ENCODE measurements at regions not wholly inside any gene's neighbourhood (a gene's known extent, or its start where the extent isn't known, plus 50 kb on each side); places are given as distances from the start of the nearest gene placed in this dataset.

- Histone ChIP-seq H3K27ac (no peak overlapping the region), H3K4me3 (peak overlapping the region; percentile 47 to 64 (median 52))
These were observed 50.7 kb upstream of the PAIP2B start for GRCh38 chr2:71277536-71278103.

- H3K4me3 ChIP-seq = peak overlapping the region; percentile 47 to 64 (median 52)
- H3K27ac ChIP-seq = peak overlapping the region in 3 of 21 experiments; percentile 4 to 58 (median 10)
These were observed 50.2 kb upstream of the PAIP2B start for GRCh38 chr2:71277147-71277475.

DNA sequence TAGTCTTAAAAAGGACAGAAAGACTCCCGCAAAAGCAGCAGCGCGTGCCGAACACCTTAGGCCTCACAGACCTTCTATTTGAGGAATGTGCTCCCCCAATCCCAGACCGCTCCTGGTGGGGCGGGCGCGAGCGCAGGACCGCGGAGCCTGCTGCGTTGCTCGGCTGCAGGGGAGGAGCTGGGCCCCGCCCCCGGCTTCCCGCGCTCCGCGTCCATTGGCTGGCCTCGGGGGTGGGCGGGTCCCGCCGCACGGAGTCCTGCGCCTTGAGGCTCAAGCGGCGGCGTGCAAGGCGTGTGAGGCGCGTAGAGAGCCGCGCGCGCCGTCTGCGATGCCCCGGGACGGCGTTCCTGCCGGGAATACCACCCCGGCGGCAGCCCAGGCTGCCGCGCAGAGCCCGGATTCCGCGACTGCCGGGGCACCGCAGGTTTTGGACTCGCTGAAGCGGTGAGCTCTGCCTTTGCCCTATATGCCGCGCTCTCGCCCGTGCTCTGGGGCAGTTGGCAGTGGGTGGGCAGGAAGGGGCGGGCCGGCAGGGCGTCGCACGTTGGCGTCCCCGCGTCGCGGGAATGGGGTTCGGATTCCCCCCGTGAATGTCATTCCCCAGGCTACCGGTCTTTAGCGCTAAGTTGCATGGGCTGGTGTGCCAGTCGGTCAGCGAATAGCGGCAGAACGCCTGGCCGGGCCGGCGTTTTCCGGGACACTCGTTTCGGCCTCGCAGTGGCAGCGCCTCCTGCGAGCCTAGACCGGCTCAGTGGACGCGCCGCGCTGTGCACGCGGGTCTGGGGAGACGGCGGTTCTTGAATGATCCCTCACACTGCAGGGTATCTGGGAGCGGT lies 49.6 kb upstream of the PAIP2B start:
- Histone ChIP-seq H3K27ac (peak overlapping the region in 5 of 21 experiments; percentile 4 to 58 (median 18)), H3K4me3 (peak overlapping the region; percentile 47 to 64 (median 52))

All from skin epidermis (tissue), 12 donors.